ENCODE measurements at regions not wholly inside any gene's neighbourhood (a gene's known extent, or its start where the extent isn't known, plus 50 kb on each side); places are given as distances from the start of the nearest gene placed in this dataset.

- no peaks in the 10 kb centered on the region for H3K27me3 ChIP-seq (ENCODE audit: insufficient read depth, low read length)
- no peak overlapping the region for H2BK12ac ChIP-seq (ENCODE audit: low read length)
- DNase-seq: peak in 1 of 2 donors; percentile 1
- H2BK120ac ChIP-seq (ENCODE audit: insufficient read depth, low read length, poor library complexity): no peak overlapping the region
- no peak overlapping the region for H3K27ac ChIP-seq (ENCODE audit: low read depth, low read length)
- no peak overlapping the region for H2AFZ ChIP-seq (ENCODE audit: insufficient read depth, low read length, poor library complexity)
- H4K8ac ChIP-seq (ENCODE audit: low read depth, low read length): no peak overlapping the region
- H3K4me1 ChIP-seq (ENCODE audit: control insufficient read depth in 1 of 2, insufficient read depth in 2 of 2, low read length in 2 of 2): no peaks in the 10 kb centered on the region
- H2BK5ac ChIP-seq (ENCODE audit: low read depth, low read length, poor library complexity): no peak overlapping the region
- H4K91ac ChIP-seq (ENCODE audit: low read depth, low read length): no peak overlapping the region
- H3K18ac ChIP-seq (ENCODE audit: low read length): no peak overlapping the region
- H2AK5ac ChIP-seq (ENCODE audit: low read length): no peak overlapping the region
- peaks cover 2% of the 10 kb centered on the region for H3K9me3 ChIP-seq (ENCODE audit: insufficient read depth, low read depth, low read length)
- no peaks in the 10 kb centered on the region for H3K79me1 ChIP-seq (ENCODE audit: low read length)
- H3K4me3 ChIP-seq (ENCODE audit: low read depth, low read length): no peak overlapping the region
- H4K12ac ChIP-seq (ENCODE audit: low read depth, low read length): no peak overlapping the region
- H3K23ac ChIP-seq (ENCODE audit: low read length): no peak overlapping the region
- H3K14ac ChIP-seq (ENCODE audit: low read length): no peak overlapping the region
- no CpG with 5 or more reads among the region's 17 CpGs for WGBS (ENCODE audit: extremely low coverage, insufficient coverage, insufficient read length)
- no peaks in the 10 kb centered on the region for H3K36me3 ChIP-seq (ENCODE audit: control insufficient read depth in 1 of 2, insufficient read depth in 2 of 2, low read length in 2 of 2)
- H3K4me2 ChIP-seq (ENCODE audit: low read length): no peak overlapping the region
- no peaks in the 10 kb centered on the region for H3K79me2 ChIP-seq (ENCODE audit: control insufficient read depth, insufficient read depth, low read length, poor library complexity)
- no peak overlapping the region for H3K4ac ChIP-seq (ENCODE audit: low read depth, low read length)
- no peak overlapping the region for H3K9ac ChIP-seq (ENCODE audit: low read length)
Measured at GRCh38 chr1:4585216-4585615, 69.2 kb upstream of the AJAP1 start.

- H3K9ac ChIP-seq (ENCODE audit: low read length): no peak overlapping the region
Measured at GRCh38 chr1:4585705-4586104, 68.7 kb upstream of the AJAP1 start.

GRCh38 chr1:4586611-4587160 is 67.7 kb upstream of the AJAP1 start:
- H3K9ac ChIP-seq (ENCODE audit: low read length): no peak overlapping the region
- H3K9me3 ChIP-seq (ENCODE audit: insufficient read depth, low read depth, low read length): peaks cover 4% of the 10 kb centered on the region
- no peak overlapping the region for H3K4me2 ChIP-seq (ENCODE audit: low read length)
- no peak overlapping the region for H2AFZ ChIP-seq (ENCODE audit: insufficient read depth, low read length, poor library complexity)
- H3K4me3 ChIP-seq (ENCODE audit: low read depth, low read length): no peak overlapping the region
- no peak overlapping the region for H2BK5ac ChIP-seq (ENCODE audit: low read depth, low read length, poor library complexity)
- no peaks in the 10 kb centered on the region for H3K36me3 ChIP-seq (ENCODE audit: control insufficient read depth in 1 of 2, insufficient read depth in 2 of 2, low read length in 2 of 2)
- no peak overlapping the region for H3K14ac ChIP-seq (ENCODE audit: low read length)
- WGBS (ENCODE audit: extremely low coverage, insufficient coverage, insufficient read length): no CpG with 5 or more reads among the region's 6 CpGs
- H3K18ac ChIP-seq (ENCODE audit: low read length): no peak overlapping the region
- no peak overlapping the region for H3K4ac ChIP-seq (ENCODE audit: low read depth, low read length)
- no peaks in the 10 kb centered on the region for H3K4me1 ChIP-seq (ENCODE audit: control insufficient read depth in 1 of 2, insufficient read depth in 2 of 2, low read length in 2 of 2)
- no peak overlapping the region for H4K91ac ChIP-seq (ENCODE audit: low read depth, low read length)
- DNase-seq: no peak
- no peaks in the 10 kb centered on the region for H3K79me2 ChIP-seq (ENCODE audit: control insufficient read depth, insufficient read depth, low read length, poor library complexity)
- H3K27me3 ChIP-seq (ENCODE audit: insufficient read depth, low read length): no peaks in the 10 kb centered on the region
- H3K79me1 ChIP-seq (ENCODE audit: low read length): no peaks in the 10 kb centered on the region
- no peak overlapping the region for H2BK12ac ChIP-seq (ENCODE audit: low read length)
- no peak overlapping the region for H4K8ac ChIP-seq (ENCODE audit: low read depth, low read length)
- no peak overlapping the region for H3K23ac ChIP-seq (ENCODE audit: low read length)
- H2AK5ac ChIP-seq (ENCODE audit: low read length): no peak overlapping the region
- no peak overlapping the region for H2BK120ac ChIP-seq (ENCODE audit: insufficient read depth, low read length, poor library complexity)
- H4K12ac ChIP-seq (ENCODE audit: low read depth, low read length): no peak overlapping the region
- H3K27ac ChIP-seq (ENCODE audit: low read depth, low read length): no peak overlapping the region

More at GRCh38 chr1:4585705-4586104, 68.7 kb upstream of the AJAP1 start:
- Histone ChIP-seq H2AK5ac (ENCODE audit: low read length) (no peak overlapping the region), H3K4me1 (ENCODE audit: control insufficient read depth in 1 of 2, insufficient read depth in 2 of 2, low read length in 2 of 2) (no peaks in the 10 kb centered on the region), H4K12ac (ENCODE audit: low read depth, low read length) (no peak overlapping the region), H3K27me3 (ENCODE audit: insufficient read depth, low read length) (no peaks in the 10 kb centered on the region), H2BK12ac (ENCODE audit: low read length) (no peak overlapping the region), H3K79me1 (ENCODE audit: low read length) (no peaks in the 10 kb centered on the region), H2BK120ac (ENCODE audit: insufficient read depth, low read length, poor library complexity) (no peak overlapping the region), H3K79me2 (ENCODE audit: control insufficient read depth, insufficient read depth, low read length, poor library complexity) (no peaks in the 10 kb centered on the region), H2BK5ac (ENCODE audit: low read depth, low read length, poor library complexity) (no peak overlapping the region), H3K4ac (ENCODE audit: low read depth, low read length) (no peak overlapping the region), H3K4me2 (ENCODE audit: low read length) (no peak overlapping the region), H3K27ac (ENCODE audit: low read depth, low read length) (no peak overlapping the region), H4K8ac (ENCODE audit: low read depth, low read length) (no peak overlapping the region), H2AFZ (ENCODE audit: insufficient read depth, low read length, poor library complexity) (no peak overlapping the region), H3K36me3 (ENCODE audit: control insufficient read depth in 1 of 2, insufficient read depth in 2 of 2, low read length in 2 of 2) (no peaks in the 10 kb centered on the region), H3K23ac (ENCODE audit: low read length) (no peak overlapping the region), H4K91ac (ENCODE audit: low read depth, low read length) (no peak overlapping the region), H3K14ac (ENCODE audit: low read length) (no peak overlapping the region), H3K18ac (ENCODE audit: low read length) (no peak overlapping the region), H3K4me3 (ENCODE audit: low read depth, low read length) (no peak overlapping the region), H3K9me3 (ENCODE audit: insufficient read depth, low read depth, low read length) (peaks cover 2% of the 10 kb centered on the region)
- no peak for DNase-seq
- WGBS (ENCODE audit: extremely low coverage, insufficient coverage, insufficient read length): no CpG with 5 or more reads among the region's 6 CpGs

GRCh38 chr1:4587721-4588120 is 66.7 kb upstream of the AJAP1 start:
- Histone ChIP-seq H3K4me1 (ENCODE audit: control insufficient read depth in 1 of 2, insufficient read depth in 2 of 2, low read length in 2 of 2) (no peaks in the 10 kb centered on the region), H3K4me2 (ENCODE audit: low read length) (no peak overlapping the region), H3K4me3 (ENCODE audit: low read depth, low read length) (no peak overlapping the region), H2AFZ (ENCODE audit: insufficient read depth, low read length, poor library complexity) (no peak overlapping the region), H3K36me3 (ENCODE audit: control insufficient read depth in 1 of 2, insufficient read depth in 2 of 2, low read length in 2 of 2) (no peaks in the 10 kb centered on the region), H2BK120ac (ENCODE audit: insufficient read depth, low read length, poor library complexity) (no peak overlapping the region), H3K79me1 (ENCODE audit: low read length) (no peaks in the 10 kb centered on the region), H4K12ac (ENCODE audit: low read depth, low read length) (no peak overlapping the region), H3K9me3 (ENCODE audit: insufficient read depth, low read depth, low read length) (peaks cover 4% of the 10 kb centered on the region), H4K8ac (ENCODE audit: low read depth, low read length) (no peak overlapping the region), H3K79me2 (ENCODE audit: control insufficient read depth, insufficient read depth, low read length, poor library complexity) (no peaks in the 10 kb centered on the region), H3K9ac (ENCODE audit: low read length) (no peak overlapping the region), H3K18ac (ENCODE audit: low read length) (no peak overlapping the region), H3K23ac (ENCODE audit: low read length) (no peak overlapping the region), H3K4ac (ENCODE audit: low read depth, low read length) (no peak overlapping the region), H3K27ac (ENCODE audit: low read depth, low read length) (no peak overlapping the region), H3K14ac (ENCODE audit: low read length) (no peak overlapping the region), H3K27me3 (ENCODE audit: insufficient read depth, low read length) (no peaks in the 10 kb centered on the region), H2BK12ac (ENCODE audit: low read length) (no peak overlapping the region), H2BK5ac (ENCODE audit: low read depth, low read length, poor library complexity) (no peak overlapping the region), H2AK5ac (ENCODE audit: low read length) (no peak overlapping the region), H4K91ac (ENCODE audit: low read depth, low read length) (no peak overlapping the region)
- WGBS (ENCODE audit: extremely low coverage, insufficient coverage, insufficient read length): no CpG with 5 or more reads among the region's 6 CpGs
- DNase-seq: no peak

All from trophoblast cell (in vitro differentiated cells and primary cell).